Smooth muscle cell of the brain vasculature (primary cell): ENCODE measurements at regions not wholly inside any gene's neighbourhood (a gene's known extent, or its start where the extent isn't known, plus 50 kb on each side); places are given as distances from the start of the nearest gene placed in this dataset.

ENCODE experiments used
- DNase-seq: peaks from one replicate; pipeline ENCODE4 v3.0.0-alpha.2; 2012; ENCODE audit warnings: low read depth, low spot score

DNA sequence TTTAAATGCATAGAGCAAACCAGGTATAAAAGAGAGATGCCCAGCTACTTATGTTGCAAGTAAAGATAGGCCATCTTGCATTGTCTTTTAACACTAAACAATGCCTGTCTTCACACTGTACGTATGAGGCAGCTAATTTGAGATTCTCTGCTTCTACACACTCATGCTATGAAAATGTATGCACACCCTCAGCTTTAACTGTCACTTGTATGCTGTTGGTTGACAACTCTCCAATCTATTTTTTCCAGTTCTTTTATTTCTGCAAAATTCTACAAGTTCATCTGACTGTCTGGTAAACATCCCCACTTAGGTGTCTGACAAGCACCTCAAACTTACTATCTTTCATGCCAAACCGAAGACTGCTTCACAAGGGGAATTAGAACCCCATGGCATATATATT is 131.7 kb upstream of the SOX9 start:
- no peak for DNase-seq

DNA sequence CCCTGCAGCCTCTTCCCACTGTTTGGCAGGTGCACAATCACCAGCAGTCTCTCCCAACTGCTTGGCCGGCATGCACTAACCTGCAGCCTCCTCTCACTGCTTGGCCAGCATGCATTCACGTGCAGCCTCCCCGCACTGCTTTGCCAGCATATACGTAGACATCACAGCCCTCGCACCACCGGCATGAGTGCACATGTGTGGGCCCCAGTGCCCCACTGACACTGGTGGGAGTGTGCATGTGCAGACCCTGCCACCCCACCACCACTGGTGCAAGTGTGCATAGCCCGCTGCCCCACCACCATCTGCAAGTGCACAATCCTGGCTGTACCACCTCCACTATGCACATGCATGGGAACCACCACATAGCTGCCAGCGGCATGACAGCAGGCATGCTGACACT is 127.5 kb upstream of the SOX9 start:
- DNase-seq, result no peak

DNA sequence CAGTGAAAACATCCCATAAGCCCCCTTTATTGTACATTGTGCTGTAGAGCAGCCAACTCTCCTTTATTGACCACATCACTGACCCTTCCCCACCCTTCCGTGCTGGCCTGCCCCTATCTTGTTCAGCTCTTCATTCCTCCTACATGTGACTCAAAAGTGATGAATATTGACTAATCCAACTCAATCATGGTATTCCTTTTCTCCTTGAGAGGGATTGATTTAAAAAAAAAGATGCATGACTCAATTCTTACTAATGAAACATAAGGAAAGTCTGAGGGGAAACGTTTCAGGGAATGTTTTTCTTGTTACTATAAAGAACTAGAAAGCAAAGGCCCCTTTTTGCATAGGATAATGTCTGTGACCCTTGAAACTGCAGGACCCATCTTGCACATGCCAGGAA is 125.2 kb upstream of the SOX9 start:
- no peak for DNase-seq

DNA sequence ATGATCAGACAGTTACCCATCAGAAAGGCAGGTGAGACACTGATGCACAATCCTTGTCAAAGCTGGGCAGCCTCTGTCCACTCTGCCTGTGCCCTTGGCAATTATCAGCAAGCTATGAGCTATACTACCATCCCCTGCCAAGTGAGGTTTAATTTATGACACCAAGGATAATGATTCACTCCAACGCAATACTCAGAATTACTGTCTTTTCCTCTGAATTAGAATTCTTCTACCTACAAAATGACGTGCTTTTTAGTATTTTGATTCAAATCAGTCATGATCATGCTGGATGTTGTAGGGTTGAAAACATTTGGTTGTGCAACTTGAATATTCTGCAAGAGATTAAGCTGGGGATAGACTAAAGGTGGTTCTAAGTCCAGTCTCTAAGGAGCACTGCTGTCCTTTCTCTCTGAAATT is 116.8 kb upstream of the SOX9 start:
- no peak for DNase-seq

DNA sequence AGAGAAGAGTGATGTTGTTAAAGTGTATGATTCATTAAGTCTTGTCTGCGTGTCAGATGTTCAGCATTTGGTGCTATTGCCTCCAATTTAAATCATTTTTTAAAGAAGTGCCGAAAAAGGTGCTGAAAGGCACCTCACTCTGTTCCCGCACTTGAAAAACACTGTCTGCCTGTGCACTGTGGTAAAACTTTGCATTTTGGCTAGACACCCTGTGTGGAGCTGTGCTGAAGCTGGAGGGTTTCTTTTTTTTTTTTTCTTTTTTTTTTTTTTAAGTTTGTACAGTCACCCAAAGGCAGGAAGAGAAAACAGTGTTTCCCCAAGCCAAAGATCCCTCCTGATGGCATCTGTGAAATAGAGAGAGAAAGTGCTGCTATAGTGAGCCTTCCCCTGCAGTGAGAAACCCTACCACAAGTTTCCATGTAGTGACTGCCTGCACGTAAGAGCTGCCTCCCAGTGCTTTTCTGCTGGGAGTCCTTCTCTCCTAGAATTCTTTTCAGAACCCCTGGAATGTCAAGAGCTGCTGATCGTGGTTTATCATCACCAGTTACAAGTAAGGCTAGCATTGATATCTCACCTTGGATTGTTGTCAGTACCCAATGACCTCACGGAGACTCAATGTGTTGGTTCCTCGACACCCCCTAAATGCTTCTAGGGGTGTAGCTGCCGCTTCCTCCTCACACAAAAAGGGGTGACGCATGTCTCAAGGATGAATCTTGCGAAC is 116.0 kb upstream of the SOX9 start:
- DNase-seq, result no peak

DNA sequence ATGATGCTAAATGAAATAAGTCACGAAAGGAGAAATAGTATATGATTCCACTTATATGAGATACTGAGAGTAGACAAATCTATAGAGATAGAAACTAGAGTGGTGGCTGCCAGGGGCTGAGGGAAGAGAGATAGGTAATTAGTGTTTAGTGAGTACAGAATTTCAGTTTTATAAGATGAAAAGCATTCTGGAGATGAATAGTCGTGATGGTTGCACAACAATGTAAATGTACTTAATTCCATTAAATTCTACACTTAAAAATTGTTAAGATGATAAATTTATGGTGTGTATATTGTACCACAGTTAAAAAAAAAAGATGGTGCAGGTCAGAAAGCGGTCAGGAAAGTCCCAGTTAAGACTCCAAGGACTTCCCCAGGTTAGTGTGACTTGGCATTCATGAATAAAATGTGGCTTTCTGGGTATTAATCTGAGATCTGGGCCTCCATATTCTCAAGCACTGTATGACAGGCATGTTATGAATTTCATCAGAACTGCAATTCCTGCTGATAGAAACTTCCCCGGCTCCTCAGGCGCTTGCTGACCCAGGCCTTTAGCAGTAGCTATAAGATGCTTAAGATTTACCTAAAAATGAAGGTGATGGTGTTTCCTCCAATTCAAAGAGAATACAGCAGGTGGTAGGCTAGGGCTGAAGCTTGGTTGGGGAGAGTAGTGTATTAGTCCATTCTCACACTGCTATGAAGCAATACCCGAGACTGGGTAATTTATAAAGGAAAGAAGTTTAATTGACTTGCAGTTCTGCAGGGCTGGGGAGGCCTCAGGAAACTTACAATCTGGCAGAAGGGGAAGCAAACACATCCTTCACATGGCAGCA is 115.3 kb upstream of the SOX9 start:
- no peak for DNase-seq

DNA sequence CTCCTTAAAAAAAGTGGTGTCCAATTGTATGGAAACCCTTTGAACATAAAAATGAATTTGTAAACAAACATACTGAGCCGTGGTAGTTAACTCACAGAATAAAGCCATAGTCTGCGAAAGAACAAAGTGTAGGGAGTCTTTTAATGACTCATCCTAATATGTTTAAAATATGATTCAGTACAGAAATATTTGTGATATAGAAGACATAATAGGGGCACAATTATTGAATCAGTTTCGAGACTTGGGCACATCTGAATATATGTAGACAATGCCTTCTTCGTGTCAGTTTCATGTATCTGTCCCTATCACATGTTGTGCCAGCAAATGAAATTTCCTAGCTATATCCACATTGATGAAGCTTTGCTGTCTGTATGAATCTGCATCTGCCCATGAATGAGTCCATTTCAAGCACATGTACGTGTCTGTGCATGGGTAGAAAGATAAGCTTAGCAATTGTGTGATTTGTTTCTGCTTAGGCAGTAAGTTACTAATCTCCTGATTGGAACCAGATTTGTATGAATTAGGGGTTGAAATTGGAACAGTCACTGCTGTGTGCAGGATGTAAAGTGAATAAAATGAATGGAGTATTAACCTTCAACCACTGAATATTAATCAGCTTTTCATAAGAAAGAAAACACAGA is 112.5 kb upstream of the SOX9 start:
- DNase-seq, result no peak

DNA sequence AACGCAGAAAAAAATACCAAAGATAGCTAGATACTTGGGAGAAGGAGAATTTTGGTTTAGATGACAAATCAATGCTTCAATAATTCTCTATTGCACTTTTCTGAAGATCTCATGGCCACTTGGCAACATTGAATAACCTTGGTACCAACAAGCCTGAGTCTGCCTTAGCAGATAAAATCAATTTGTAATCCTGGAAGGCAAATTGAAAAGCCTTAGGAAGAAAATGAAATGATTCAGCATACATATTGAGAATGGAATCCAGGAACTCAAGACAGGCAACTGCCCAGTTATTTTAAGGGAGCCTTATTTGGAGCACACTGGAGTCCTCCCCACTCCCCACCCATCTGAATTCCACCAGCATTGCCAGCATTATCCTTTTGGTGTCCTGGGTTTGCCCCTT is 109.3 kb upstream of the SOX9 start:
- no peak for DNase-seq

DNA sequence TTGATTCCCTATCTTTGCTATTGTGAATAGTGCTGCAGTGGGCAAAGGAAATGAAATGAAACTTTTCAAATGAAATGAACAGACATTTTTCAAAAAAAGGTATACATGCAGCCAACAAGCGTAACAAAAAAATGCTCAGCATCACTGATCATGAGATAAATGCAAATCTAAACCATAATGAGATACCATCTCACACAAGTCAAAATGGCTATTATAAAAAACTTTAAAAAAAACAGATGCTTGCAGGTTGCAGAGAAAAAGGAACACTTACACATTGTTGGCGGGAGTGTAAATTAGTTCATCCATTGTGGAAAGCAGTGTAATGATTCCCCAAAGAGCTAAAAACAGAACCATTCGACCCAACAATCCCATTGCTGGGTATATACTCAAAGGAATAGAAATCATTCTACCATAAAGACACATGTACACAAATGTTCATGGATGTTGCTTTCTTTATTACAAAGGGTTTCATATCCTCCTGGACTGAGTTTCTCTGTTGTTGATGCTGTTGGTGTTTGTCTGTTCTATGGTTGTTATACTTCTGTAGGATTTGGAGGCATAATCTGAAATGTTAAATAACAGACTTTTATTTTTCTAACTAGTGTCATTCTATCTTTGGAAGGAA is 99.3 kb upstream of the SOX9 start:
- DNase-seq, result no peak

DNA sequence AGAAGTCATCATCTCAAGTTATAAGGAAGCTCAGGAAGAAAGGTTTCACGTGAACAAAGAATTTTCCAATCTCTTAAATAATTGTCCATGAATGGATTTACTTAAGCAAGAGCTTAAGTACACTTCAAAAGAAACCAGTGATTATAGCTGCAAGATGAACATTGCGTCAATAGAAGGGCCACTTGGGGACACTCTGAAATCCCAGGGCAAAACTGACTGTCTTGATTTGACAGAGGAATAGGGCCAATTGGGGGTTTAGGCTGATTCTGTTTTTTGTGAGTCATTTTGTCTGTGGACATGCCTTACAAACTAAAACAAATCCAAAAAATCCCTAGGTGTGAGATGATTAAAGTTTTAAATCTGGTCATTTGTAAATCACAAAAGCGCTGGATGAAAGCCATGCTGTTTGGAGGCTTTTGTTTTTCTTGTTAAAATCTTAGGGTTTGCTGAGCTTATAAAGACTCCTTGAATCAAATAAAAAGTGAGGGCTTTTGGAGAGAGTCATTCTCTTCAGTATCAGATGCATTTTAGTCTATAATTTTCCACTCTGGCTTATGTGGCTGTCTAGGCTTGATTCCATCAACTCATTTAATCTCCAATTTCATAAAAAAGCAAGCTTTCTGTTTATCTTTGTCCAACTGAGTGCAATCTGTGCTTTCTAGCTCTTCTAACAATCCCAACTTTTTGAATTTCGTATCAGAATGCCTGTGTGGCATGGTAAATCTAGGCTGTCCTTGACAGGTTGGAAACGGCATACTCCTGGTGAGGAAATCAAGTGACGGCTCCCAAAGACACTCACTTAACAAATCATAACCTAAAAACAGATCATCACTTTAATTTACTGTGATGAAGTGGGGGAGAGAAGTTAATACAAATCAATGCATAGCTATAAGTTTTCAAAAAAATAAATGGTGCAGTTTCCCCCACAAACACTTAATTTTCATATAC is 98.2 kb upstream of the SOX9 start:
- no peak for DNase-seq

DNA sequence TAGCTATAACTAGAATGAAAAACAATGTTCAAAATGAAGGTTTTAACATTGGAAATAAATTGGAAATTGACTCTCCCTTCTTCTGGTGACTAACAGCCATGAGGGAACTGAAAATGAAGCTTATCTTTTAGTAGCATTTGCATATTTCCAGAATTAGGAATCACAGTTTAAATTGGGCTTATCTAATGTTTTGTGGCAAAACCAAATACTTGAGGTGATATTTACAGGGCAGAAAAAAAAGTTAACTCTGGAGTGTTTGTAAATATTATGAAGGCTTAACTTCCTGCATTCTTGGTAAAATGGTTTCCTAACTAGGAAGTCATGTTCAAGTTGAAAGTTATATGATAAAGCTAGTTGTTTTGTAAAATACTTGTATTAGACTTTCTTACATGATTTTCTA is 96.4 kb upstream of the SOX9 start:
- no peak for DNase-seq

DNA sequence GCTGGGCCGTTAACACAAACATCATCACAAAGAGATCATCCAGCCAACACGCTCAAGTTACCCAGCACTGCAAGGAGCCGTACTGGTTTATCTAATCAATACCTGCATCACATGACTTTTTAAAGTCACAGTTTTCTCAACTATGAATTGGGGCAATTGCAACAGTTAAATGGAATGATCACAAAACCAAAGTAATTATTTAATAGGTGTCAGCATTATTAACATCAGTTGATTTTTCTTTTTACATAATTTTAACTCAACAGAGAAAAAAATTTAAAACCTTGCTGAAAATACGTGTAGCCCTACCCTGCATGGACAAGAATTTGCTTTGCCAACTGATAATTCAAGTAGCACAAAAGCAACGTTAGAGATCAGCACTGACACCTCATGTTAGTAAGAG is 95.7 kb upstream of the SOX9 start:
- DNase-seq, result no peak

DNA sequence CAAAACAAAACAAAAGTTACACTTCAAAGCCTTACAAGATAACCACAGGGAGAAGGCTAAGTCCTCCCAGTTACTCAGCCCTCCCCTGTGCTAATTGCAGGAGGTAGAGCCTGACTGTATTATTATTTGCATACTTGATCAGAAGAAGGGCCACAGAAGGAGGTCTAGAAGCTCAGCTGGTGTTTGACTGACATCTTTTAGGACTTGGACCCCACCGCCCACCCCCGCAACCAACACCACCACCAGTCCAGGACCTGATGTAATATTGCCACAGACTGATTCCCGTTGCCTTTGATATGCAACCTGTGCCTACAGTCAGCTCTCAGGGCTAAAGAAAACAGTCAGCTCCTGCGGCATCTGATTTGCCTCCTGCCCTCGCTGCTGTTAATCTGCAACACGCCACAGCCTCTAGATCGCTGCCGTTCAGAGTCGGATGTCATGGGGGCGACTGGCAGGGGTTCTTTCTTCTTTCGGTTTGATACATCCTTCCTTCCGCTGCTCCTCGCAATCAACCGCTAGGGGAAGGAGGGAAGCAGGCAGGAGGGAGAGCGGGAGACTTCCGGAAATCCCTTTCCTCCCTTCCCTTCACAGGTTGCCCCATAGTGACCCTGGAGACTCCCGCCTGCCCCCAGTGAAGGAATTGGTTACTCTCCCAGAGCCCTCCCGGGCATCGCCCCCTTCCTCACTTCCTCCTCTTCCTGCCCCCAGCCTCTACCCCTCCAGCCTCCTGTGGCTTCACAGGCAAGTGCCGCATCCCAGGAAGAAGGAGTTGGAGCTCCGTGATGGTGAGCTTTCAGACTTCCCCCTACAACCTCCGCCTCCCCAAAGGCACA is 90.5 kb upstream of the SOX9 start:
- DNase-seq, result peak; percentile 26

DNA sequence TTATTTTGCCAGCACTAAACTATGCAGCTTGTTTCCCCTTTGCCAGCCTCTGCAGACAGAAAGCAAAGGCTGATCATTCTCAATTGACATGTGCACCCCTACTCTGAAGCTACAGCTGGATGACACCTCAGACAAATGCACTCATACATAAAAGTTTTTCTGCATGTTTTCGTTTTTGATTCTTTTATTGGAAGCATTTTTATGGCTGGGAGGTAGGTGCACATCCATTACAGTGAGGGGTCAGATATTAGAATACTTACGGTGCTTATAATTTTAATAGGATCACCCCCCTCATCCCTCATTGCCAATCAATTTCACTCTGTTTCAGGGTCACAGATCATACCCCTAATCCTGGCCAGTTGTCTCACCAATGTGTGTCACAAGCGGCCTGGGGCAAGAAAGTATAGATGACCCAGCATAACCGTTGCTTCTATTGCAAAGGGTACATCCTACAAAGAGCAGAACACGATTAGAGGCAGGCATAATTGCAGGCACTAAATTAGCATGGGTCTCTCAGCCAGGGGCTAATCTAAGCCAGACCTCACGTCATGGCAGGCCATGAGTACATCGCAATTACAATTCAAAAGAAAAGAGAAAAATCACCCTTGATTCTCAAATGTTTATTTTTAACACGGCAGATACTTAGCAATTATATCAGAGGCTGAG is 89.5 kb upstream of the SOX9 start:
- DNase-seq, result no peak

DNA sequence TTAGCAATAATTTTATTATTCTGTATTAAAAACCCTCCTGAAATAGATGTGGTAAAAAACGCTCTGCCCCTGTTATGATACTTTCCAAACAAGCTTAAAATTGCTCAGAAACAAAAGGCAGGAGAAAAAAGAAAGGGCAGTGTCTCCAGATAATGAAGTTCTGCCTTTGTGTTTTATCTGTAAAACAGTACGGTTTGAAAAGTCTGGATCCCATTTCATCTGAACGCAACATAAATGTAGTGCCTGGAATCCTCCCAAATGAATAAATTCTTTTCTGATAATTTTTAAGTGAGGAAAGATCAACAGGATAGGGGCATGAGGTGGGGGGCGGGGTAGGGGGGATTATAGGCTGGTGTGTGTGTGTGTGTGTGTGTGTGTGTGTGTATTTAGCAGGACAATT is 87.5 kb upstream of the SOX9 start:
- DNase-seq, result no peak

DNA sequence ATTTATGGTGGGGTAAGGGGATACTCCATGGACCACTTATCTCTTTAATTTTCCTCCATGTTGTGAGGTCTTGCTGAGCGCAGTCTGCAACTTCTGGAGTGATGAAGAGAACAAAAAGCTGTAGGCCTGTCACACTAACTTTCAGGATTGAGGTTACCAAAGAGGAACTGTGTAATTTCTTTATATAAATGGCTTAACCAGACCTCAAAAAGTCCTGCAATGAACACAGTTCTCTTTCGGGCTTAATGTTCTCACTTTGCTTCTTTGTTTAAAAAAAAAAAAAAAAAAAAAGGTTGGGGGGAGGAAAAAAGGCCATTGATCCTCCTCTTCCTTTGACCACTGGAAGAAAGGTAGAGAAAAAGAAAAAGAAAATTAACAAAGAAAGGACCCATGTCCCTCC is 86.8 kb upstream of the SOX9 start:
- no peak for DNase-seq

DNA sequence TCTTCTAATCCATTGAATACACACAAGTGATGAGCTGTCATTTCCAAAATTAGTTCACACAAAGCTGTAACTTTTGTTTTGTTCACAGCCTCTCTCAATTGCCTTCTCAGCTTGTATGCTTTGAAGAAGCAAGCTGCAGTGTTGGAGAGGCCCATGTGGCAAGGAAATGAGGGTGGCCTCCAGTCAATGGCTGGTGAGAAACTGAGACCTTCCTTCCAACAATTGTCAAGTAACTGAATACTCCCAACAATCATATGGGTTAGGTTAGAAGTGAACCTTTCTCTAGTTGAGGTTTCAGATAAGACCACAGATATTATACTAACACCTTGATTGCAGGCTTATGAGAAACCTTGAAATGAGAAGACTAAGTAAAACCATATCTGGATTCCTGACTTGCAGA is 82.4 kb upstream of the SOX9 start:
- DNase-seq, result no peak

DNA sequence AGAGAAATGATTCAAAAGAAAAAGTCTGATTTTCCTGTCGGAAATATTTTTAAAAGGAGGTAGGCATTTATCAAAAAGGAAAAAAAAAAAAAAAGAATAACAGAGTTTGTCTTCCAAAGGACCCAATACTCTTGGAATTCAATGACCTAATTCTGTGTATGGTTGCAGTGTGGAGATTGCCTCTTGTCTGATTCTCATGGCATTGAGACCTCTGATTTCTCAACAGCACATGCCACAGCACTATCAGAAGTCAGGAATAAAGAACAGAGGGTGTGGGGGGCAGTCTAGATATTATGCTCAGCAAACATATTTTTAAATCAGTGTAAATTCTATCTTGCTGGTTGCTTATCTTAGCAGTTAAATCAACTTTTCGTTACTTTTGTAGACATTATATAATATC is 81.3 kb upstream of the SOX9 start:
- DNase-seq, result no peak

DNA sequence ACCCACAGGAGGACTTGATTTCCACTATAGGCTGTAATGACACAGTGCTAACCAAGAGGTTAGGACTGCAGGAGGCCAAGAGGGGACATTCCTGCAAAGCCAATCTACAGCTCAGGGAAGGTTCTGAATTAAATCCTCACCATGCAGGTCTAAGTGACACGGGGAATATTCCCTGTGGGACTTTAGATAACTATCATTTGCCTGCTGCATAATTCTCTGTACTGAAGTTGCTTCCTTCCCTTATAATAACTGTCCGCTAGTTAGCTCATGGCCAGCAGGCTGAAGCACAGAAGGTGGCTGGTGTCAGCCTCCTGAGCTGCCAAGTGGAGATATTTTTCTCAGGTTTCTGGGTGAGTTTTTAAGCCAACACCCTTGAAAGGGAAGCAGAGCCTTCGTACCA is 74.6 kb upstream of the SOX9 start:
- no peak for DNase-seq
